H1 (cell line): ENCODE measurements at regions not wholly inside any gene's neighbourhood (a gene's known extent, or its start where the extent isn't known, plus 50 kb on each side); places are given as distances from the start of the nearest gene placed in this dataset.
"Not testable (repeated sequence)": the region's sequence is repeated elsewhere in the genome, so short reads cannot be mapped to it uniquely, and the experiment has no call there.

ENCODE experiments used
- CTCF ChIA-PET: fragments of 300-600 bp; sonication (Branson Sonifier 250); formaldehyde crosslinking; loops from one replicate; lab custom pipeline; 2021; ENCODE audit not compliant: partially characterized antibody; lab: Charles Lee
- POLR2A ChIA-PET: fragments of 300-600 bp; sonication (Branson Sonifier 250); formaldehyde crosslinking; loops from one replicate; lab custom pipeline; 2021; ENCODE audit warnings: inconsistent platforms; ENCODE audit not compliant: partially characterized antibody; lab: Charles Lee
- DNase-seq, 2 experiments: peaks; one replicate each; pipeline versions ENCODE4 v3.0.0 to v3.0.0-alpha.2; 2010 to 2022; ENCODE audit warnings: low spot score in 2 of 2, low read depth in 1 of 2, mixed read lengths in 1 of 2
- FAIRE-seq: peaks from 2 replicates; lab custom pipeline; 2011; peaks lifted over from hg19 to GRCh38; lab: Jason Lieb, UNC
- H2AFZ ChIP-seq: 2 replicates; pipeline ENCODE4 v1.8.1; 2012; ENCODE audit warnings: low read length, inconsistent platforms
- H2AK5ac ChIP-seq: 2 replicates; pipeline ENCODE4 v1.6.1; 2013; ENCODE audit warnings: low read depth, low read length
- H2BK120ac ChIP-seq: replicated peaks from 2 replicates; pipeline ENCODE3; 2013; ENCODE audit warnings: low read depth, low read length, inconsistent platforms
- H2BK12ac ChIP-seq: 2 replicates; pipeline ENCODE4 v1.6.1; 2013; ENCODE audit warnings: low read depth, low read length
- H2BK15ac ChIP-seq: 2 replicates; pipeline ENCODE4 v1.6.1; 2013; ENCODE audit warnings: low read length
- H2BK20ac ChIP-seq: 2 replicates; pipeline ENCODE4 v1.6.1; 2013; ENCODE audit warnings: low read length
- H2BK5ac ChIP-seq: 2 replicates; pipeline ENCODE4 v1.6.1; 2013; ENCODE audit warnings: low read depth, low read length
- H3K14ac ChIP-seq: 2 replicates; pipeline ENCODE4 v1.6.1; 2013; ENCODE audit warnings: inconsistent platforms; ENCODE audit not compliant: insufficient read length
- H3K18ac ChIP-seq: 2 replicates; pipeline ENCODE4 v1.6.1; 2013; ENCODE audit warnings: low read length; ENCODE audit errors: extremely low read depth
- H3K23ac ChIP-seq: 2 replicates; pipeline ENCODE4 v1.6.1; 2013; ENCODE audit warnings: inconsistent platforms; ENCODE audit not compliant: insufficient read length
- H3K23me2 ChIP-seq: 2 replicates; pipeline ENCODE4 v1.6.1; 2013; ENCODE audit warnings: low read depth, low read length
- H3K27ac ChIP-seq: 2 replicates; pipeline ENCODE4 v1.6.1; 2011; ENCODE audit warnings: low read depth, low read length, inconsistent platforms
- H3K27me3 ChIP-seq, 4 experiments: replicated peaks in 1 of 4; 1 replicate in 1 of 4; 2 replicates in 3 of 4; pipeline versions ENCODE4 v1.6.1 to v1.8.1; 2011 to 2013; ENCODE audit warnings: low read length in 3 of 4, mild to moderate bottlenecking in 3 of 4, inconsistent platforms in 2 of 4, mixed read lengths in 2 of 4, moderate library complexity in 1 of 4; ENCODE audit not compliant: control insufficient read depth in 3 of 4, insufficient read depth in 3 of 4; ENCODE audit errors: extremely low read depth in 1 of 4
- H3K36me3 ChIP-seq, 4 experiments: 2 replicates each; pipeline versions ENCODE4 v1.6.1 to v1.8.1; 2011 to 2013; ENCODE audit warnings: mild to moderate bottlenecking in 4 of 4, low read length in 3 of 4, moderate library complexity in 2 of 4, control low read depth in 1 of 4, inconsistent platforms in 1 of 4; ENCODE audit not compliant: insufficient read depth in 4 of 4, control insufficient read depth in 2 of 4
- H3K4ac ChIP-seq: replicated peaks from 2 replicates; pipeline ENCODE3; 2013; ENCODE audit warnings: low read length, low read depth, mixed read lengths, inconsistent platforms; ENCODE audit not compliant: insufficient read length
- H3K4me1 ChIP-seq, 4 experiments: replicated peaks in 1 of 4; 1 replicate in 1 of 4; 2 replicates in 3 of 4; pipeline versions ENCODE4 v1.6.1 to v1.8.1; 2011 to 2013; ENCODE audit warnings: low read length in 3 of 4, inconsistent platforms in 2 of 4, mixed read lengths in 1 of 4; ENCODE audit not compliant: insufficient read depth in 4 of 4, control insufficient read depth in 3 of 4
- H3K4me2 ChIP-seq, 2 experiments: 2 replicates each; pipeline versions ENCODE4 v1.6.1 to v1.8.1; 2011 to 2013; ENCODE audit warnings: low read depth in 2 of 2, low read length in 2 of 2, control low read depth in 1 of 2, inconsistent platforms in 1 of 2, mild to moderate bottlenecking in 1 of 2; ENCODE audit not compliant: insufficient read depth in 1 of 2
- H3K4me3 ChIP-seq, 4 experiments: fragments of 200-600, 300-600 bp in 1 of 4; sonication (generic), shearing (Covaris generic), sonication (Bioruptor Twin) in 1 of 4; 2 replicates each; pipeline versions ENCODE4 v1.5.1 to v1.8.1; 2011 to 2016; ENCODE audit warnings: low read length in 4 of 4, low read depth in 3 of 4, control low read depth in 2 of 4, inconsistent platforms in 2 of 4, mild to moderate bottlenecking in 2 of 4, mixed read lengths in 1 of 4, moderate library complexity in 1 of 4; ENCODE audit not compliant: insufficient read depth in 2 of 4; ENCODE audit errors: extremely low read depth in 1 of 4
- H3K56ac ChIP-seq: replicated peaks from 2 replicates; pipeline ENCODE3; 2013; ENCODE audit warnings: low read depth, mild to moderate bottlenecking, mixed read lengths, low read length, inconsistent platforms; ENCODE audit not compliant: insufficient read length
- H3K79me1 ChIP-seq: 2 replicates; pipeline ENCODE4 v1.6.1; 2013; ENCODE audit warnings: low read depth, low read length, control low read depth
- H3K79me2 ChIP-seq, 2 experiments: 2 replicates each; pipeline versions ENCODE4 v1.6.1 to v1.8.1; 2012 to 2013; ENCODE audit warnings: low read length in 2 of 2, mild to moderate bottlenecking in 2 of 2, inconsistent platforms in 1 of 2; ENCODE audit not compliant: insufficient read depth in 2 of 2, control insufficient read depth in 1 of 2
- H3K9ac ChIP-seq, 4 experiments: replicated peaks in 1 of 4; 1 replicate in 1 of 4; 2 replicates in 3 of 4; pipeline versions ENCODE4 v1.6.1 to v1.8.1; 2011 to 2013; ENCODE audit warnings: low read depth in 3 of 4, low read length in 3 of 4, control low read depth in 2 of 4, mild to moderate bottlenecking in 2 of 4, moderate library complexity in 2 of 4, inconsistent platforms in 1 of 4; ENCODE audit errors: extremely low read depth in 1 of 4
- H3K9me3 ChIP-seq, 2 experiments: 2 replicates each; pipeline versions ENCODE4 v1.6.1 to v1.8.1; 2012 to 2013; ENCODE audit warnings: mild to moderate bottlenecking in 2 of 2, moderate library complexity in 2 of 2, control low read depth in 1 of 2, inconsistent platforms in 1 of 2, low read depth in 1 of 2, low read length in 1 of 2, mixed read lengths in 1 of 2; ENCODE audit not compliant: insufficient read depth in 2 of 2
- H4K20me1 ChIP-seq, 2 experiments: replicated peaks in 1 of 2; 2 replicates each; pipeline versions ENCODE3 to v1.8.1; 2011 to 2013; ENCODE audit warnings: inconsistent platforms in 2 of 2, low read length in 2 of 2, mild to moderate bottlenecking in 1 of 2; ENCODE audit not compliant: insufficient read depth in 2 of 2, control insufficient read depth in 1 of 2
- H4K5ac ChIP-seq: 2 replicates; pipeline ENCODE4 v1.6.1; 2013; ENCODE audit warnings: low read length, low read depth, mixed read lengths, inconsistent platforms; ENCODE audit not compliant: insufficient read length
- H4K8ac ChIP-seq: 2 replicates; pipeline ENCODE4 v1.8.0; 2013; ENCODE audit warnings: mild to moderate bottlenecking, moderate library complexity, low read length, inconsistent platforms; ENCODE audit not compliant: insufficient read depth; ENCODE audit errors: extremely low read depth
- H4K91ac ChIP-seq: replicated peaks from 2 replicates; pipeline ENCODE3; 2013; ENCODE audit warnings: low read length, mixed read lengths, inconsistent platforms; ENCODE audit not compliant: insufficient read length
- WGBS, 2 experiments: shearing (Covaris generic) in 1 of 2; methylation state at CpG; one replicate each; pipeline versions ENCODE4 v1.1.6 to v1.1.7; 2013 to 2015; ENCODE audit warnings: low lambda C conversion rate in 2 of 2, mixed read lengths in 2 of 2, inconsistent platforms in 1 of 2, low coverage in 1 of 2, missing lambda C conversion rate in 1 of 2; ENCODE audit not compliant: insufficient replicate concordance in 2 of 2, insufficient coverage in 1 of 2, insufficient read length in 1 of 2; ENCODE audit errors: extremely low coverage in 1 of 2, missing lambda C conversion rate in 1 of 2; 5-methylcytosine and 5-hydroxymethylcytosine counted together

DNA sequence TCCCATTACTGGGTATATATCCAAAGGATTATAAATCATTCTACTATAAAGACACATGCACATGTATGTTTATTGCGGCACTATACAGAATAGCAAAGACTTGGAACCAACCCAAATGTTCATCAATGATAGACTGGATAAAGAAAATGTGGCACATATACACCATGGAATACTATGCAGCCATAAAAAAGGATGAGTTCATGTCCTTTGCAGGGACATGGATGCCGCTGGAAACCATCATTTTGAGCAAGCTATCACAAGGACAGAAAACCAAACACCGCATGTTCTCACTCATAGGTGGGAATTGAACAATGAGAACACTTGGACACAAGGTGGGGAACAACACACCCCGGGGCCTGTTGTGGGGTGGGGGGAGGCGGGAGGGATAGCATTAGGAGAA is 57.0 kb upstream of the NEUROD1 start:
- H2AFZ ChIP-seq, H3K4ac ChIP-seq, DNase-seq, H4K5ac ChIP-seq, H3K27ac ChIP-seq, H3K14ac ChIP-seq, H3K18ac ChIP-seq, H2BK120ac ChIP-seq, H3K23ac ChIP-seq, H3K79me1 ChIP-seq, H3K23me2 ChIP-seq, H3K9me3 ChIP-seq, H3K27me3 ChIP-seq, H4K8ac ChIP-seq, H3K79me2 ChIP-seq, POLR2A ChIA-PET, H3K4me1 ChIP-seq, H3K4me2 ChIP-seq, H4K20me1 ChIP-seq, H2BK15ac ChIP-seq, H2BK5ac ChIP-seq, H4K91ac ChIP-seq, H2BK12ac ChIP-seq, FAIRE-seq, H3K36me3 ChIP-seq, H3K9ac ChIP-seq, H2AK5ac ChIP-seq, H3K56ac ChIP-seq, H2BK20ac ChIP-seq, H3K4me3 ChIP-seq: not testable (repeated sequence)
- WGBS, 2 experiments, result 70% methylated on average over 4 of the region's 5 CpGs; no CpG with 5 or more reads in 1 of the 2 experiments
- CTCF ChIA-PET, result interaction anchor here (6.1 kb wide), 1 partner anchor 163 kb away, joined by 101 read pairs; no protein-coding TSS in a partner anchor
